SJSA1 (cell line): ENCODE measurements at regions not wholly inside any gene's neighbourhood (a gene's known extent, or its start where the extent isn't known, plus 50 kb on each side); places are given as distances from the start of the nearest gene placed in this dataset.

ENCODE experiments used
- DNase-seq, 2 experiments: peaks; one replicate each; pipeline ENCODE4 v3.0.0-alpha.2; 2015 to 2020; ENCODE audit warnings: low spot score in 2 of 2, low read depth in 1 of 2
- H3K27ac ChIP-seq: fragments of 250-450 bp; sonication (Bioruptor Pico); 2 replicates; pipeline ENCODE4 v1.5.1; 2020; ENCODE audit warnings: mild to moderate bottlenecking, moderate library complexity
- H3K27me3 ChIP-seq: fragments of 250-450 bp; sonication (Bioruptor Pico); replicated peaks from 2 replicates; pipeline ENCODE4 v1.5.1; 2020; ENCODE audit warnings: mild to moderate bottlenecking, moderate library complexity
- H3K36me3 ChIP-seq: fragments of 250-450 bp; sonication (Bioruptor Pico); 2 replicates; pipeline ENCODE4 v1.5.1; 2020; ENCODE audit warnings: mild to moderate bottlenecking
- H3K4me1 ChIP-seq: fragments of 250-450 bp; sonication (Bioruptor Pico); replicated peaks from 2 replicates; pipeline ENCODE4 v1.6.1; 2021; ENCODE audit warnings: mild to moderate bottlenecking
- H3K4me3 ChIP-seq: fragments of 250-450 bp; sonication (Bioruptor Pico); 2 replicates; pipeline ENCODE4 v1.5.1; 2020; ENCODE audit warnings: mild to moderate bottlenecking
- H3K9me3 ChIP-seq: fragments of 250-450 bp; sonication (Bioruptor Pico); replicated peaks from 2 replicates; pipeline ENCODE4 v1.5.1; 2020; ENCODE audit warnings: mild to moderate bottlenecking

DNA sequence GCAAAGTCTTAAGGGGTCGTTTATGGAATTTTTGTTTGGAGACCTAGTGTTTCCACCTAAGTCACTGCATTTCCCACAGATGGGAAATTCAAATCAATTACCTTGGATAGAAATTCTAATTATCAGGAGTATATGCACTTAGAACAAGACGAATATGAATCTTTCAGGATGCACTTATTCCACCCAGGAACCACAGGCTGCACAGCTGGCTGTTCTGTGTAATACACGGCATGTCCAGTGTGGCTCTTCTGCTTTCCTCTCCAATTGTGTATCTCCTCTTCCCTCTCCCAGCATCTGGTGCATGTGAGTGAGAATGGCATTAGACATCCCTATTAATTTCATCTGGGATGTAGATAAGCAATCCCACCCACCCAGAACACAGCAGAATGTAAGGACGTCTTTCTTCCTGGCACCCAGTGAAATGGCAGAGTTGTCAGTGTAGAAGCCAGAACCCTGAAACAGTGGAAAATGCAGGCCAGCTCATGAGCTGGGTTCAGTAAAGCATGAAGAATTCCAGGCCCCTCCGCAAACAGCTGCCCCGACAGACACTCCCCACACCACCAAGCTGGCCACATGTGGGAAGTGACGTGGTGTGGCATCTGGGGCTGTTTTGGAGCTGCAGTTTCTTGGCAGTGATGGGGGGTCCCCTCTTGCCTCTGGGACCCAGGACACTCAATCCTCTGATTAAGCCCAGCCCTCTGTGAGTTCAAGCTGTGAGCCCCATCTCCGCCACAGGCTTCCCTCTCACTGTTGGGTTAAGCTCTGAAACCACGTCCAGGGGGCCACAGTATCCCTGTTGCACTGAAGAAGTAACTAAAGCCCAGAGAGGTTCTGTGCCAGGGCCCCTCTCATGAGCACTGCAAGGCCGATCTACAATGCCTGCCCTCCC lies 180.1 kb upstream of the CST7 start:
- no peak overlapping the region for H3K27ac ChIP-seq
- peak in 1 of 2 experiments; percentile 35 for DNase-seq

DNA sequence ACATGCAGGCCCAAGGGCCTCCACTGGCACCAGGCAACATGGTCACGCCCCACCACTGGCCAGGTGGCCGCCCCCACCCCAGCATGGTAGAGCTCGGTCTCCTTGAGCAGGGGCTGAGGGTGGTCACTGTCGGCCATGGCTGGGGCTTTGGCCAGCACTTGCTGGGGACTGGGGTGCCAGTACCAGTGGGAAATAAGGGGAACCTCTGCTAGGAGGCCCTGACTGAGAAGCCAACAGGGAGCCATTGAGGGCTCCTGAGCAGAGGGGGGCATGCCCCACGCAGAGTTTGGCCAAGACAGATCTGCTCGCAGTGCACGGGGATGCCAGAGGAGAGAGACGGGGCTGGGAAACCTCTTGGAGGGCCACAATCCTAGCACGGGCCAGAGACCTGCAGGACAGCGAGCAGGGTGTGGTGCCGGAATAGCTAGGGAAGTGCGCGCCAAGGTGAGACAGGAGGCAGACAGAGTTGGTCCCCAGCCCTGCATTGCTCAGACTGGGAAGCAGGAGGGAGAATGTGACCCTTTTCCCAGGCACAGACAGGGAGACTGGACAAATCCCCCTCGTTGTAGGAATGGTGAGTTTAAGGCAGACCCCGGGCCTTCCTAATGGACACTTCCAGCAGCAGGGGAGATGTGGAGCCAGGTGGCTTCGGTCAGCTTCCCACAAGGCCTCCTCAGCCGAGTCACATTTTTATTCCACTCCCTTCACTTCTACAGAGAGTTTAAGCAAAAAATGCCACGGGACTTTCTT lies 179.0 kb upstream of the CST7 start:
- Histone ChIP-seq H3K4me1 (peaks cover 31% of the 10 kb centered on the region), H3K36me3 (no peaks in the 10 kb centered on the region), H3K27ac (no peak overlapping the region), H3K4me3 (no peak overlapping the region), H3K9me3 (no peaks in the 10 kb centered on the region), H3K27me3 (no peaks in the 10 kb centered on the region)
- peak in 1 of 2 experiments; percentile 42 for DNase-seq

More for the DNA sequence above, 180.1 kb upstream of the CST7 start:
- Histone ChIP-seq H3K9me3 (no peaks in the 10 kb centered on the region), H3K4me1 (peaks cover 21% of the 10 kb centered on the region), H3K27me3 (no peaks in the 10 kb centered on the region), H3K4me3 (no peak overlapping the region), H3K36me3 (no peaks in the 10 kb centered on the region)

DNA sequence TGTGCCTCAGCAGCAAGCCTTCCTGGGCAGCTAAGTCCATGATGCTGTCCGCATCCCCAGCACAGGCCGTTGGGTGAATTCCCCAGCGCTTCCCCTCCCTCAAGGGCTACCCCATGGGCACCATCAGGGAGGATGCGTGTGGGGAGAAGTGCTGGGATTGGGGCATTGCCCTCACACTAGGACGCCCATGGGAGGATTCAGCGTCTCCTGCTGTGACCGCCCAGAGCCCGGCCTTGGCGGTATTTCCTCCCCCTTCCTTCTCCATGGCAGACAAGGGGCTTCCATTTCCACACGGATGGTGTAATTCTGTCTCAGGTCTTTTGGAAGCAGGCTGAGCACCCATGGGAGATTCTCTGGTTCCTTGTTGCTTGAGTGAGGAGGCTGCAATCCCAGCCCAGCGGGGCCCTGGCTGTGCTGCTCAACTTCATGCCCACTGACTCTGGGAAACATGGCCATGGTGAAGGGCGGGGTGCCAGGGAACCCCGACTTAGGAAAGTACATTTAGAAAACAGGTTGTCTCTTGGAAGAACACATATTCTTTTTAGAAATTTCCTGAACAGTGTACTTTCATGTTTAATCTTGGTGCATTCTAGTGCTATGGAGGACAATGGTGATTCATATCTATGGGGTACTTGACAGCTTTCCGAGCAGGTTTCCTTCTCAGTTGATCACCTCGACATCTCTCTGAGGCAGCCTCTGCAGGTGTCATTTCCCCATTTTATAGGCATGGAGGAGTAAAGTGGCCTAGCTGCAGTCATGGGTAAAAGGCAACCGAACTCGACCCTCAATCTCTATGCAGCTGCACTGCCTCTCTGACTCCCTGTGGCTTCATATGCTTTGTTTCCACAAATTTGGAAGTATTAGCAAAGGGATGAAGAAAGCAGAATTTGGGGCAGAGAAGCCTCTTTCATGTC lies 178.2 kb upstream of the CST7 start:
- 0 out of 2 replicates have a peak, but pooled peaks cover 3% of the 10 kb centered on the region for H3K9me3 ChIP-seq
- peaks cover 31% of the 10 kb centered on the region for H3K4me1 ChIP-seq
- no peaks in the 10 kb centered on the region for H3K27me3 ChIP-seq
- H3K36me3 ChIP-seq = no peaks in the 10 kb centered on the region
- H3K27ac ChIP-seq = no peak overlapping the region
- no peak overlapping the region for H3K4me3 ChIP-seq
- peak in 1 of 2 experiments; percentile 32 for DNase-seq

DNA sequence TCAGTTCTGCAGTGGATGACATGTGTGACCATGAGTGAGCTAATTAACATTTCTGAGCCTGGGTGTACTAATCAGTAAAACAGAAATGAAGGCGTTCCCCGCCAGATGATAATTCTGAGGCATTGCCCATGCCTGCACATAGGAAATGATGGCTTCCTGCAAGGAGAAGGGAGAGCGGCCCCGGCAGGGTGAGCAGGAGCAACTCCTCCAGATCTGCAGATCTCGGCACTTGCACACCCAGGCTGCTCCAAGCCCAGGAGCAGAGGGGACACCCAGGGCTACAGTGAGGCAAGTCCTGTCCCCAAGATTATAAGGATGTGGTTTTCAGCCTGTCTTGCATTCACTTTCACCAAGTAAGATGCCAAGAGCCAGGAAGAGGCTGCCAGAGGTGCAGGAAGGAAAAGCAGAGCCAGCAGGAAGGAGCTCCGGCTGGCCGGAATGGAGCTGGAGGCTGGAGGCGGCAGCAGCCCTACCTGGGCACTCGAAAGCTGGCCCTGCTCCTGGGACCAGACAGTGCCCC lies 177.5 kb upstream of the CST7 start:
- no peak overlapping the region for H3K27ac ChIP-seq
- no peaks in the 10 kb centered on the region for H3K27me3 ChIP-seq
- no peak overlapping the region for H3K4me3 ChIP-seq
- no peaks in the 10 kb centered on the region for H3K36me3 ChIP-seq
- DNase-seq = peak in 1 of 2 experiments; percentile 31
- 0 out of 2 replicates have a peak, but pooled peaks cover 3% of the 10 kb centered on the region for H3K9me3 ChIP-seq
- peaks cover 31% of the 10 kb centered on the region for H3K4me1 ChIP-seq

DNA sequence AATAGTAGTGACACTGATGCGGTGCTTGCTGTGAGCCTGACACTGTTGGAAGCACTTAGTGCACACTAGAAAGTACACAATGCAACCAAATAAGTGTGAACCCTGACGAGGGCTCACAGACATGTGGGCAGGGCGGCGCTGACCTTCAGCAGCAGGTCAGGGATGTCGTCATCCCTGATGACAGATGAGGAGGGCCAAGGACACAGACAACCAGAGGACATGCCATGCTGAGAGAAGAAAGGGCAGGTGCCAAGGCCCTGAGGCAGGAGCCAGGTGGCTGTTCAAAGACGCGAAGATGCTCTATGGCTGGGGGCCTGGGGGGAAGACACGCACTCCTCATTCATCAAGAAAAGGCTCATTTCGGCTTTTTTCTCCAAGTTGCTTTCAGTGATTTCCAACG lies 176.4 kb upstream of the CST7 start:
- DNase-seq = peak in 1 of 2 experiments; percentile 25
- H3K27me3 ChIP-seq = no peaks in the 10 kb centered on the region
- no peak overlapping the region for H3K4me3 ChIP-seq
- H3K36me3 ChIP-seq = no peaks in the 10 kb centered on the region
- 0 out of 2 replicates have a peak, but pooled peaks cover 3% of the 10 kb centered on the region for H3K9me3 ChIP-seq
- no peak overlapping the region for H3K27ac ChIP-seq
- H3K4me1 ChIP-seq = peaks cover 29% of the 10 kb centered on the region

DNA sequence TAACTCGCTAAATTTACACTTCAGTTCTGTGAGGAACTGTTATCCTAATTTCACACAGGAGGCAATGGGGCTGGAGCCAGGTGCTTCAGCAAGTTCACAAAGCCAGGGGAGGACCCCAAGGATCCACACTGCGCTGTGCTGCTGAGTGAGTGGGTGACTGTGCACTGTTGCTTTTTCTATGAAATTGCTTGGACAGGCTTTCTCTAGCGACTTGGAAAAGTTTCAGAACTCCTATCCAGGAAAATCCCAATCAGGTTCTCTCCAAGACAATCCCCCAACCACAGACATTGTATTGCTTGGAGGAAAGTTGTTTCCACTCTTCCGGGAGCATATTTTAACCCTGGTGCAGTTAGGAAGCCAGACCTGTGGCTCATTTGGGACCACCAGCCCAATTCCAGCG lies 175.9 kb upstream of the CST7 start:
- 0 out of 2 replicates have a peak, but pooled peaks cover 3% of the 10 kb centered on the region for H3K9me3 ChIP-seq
- H3K4me3 ChIP-seq = no peak overlapping the region
- no peaks in the 10 kb centered on the region for H3K27me3 ChIP-seq
- peaks cover 24% of the 10 kb centered on the region for H3K4me1 ChIP-seq
- H3K27ac ChIP-seq = no peak overlapping the region
- peak in 1 of 2 experiments; percentile 16 for DNase-seq
- H3K36me3 ChIP-seq = no peaks in the 10 kb centered on the region

DNA sequence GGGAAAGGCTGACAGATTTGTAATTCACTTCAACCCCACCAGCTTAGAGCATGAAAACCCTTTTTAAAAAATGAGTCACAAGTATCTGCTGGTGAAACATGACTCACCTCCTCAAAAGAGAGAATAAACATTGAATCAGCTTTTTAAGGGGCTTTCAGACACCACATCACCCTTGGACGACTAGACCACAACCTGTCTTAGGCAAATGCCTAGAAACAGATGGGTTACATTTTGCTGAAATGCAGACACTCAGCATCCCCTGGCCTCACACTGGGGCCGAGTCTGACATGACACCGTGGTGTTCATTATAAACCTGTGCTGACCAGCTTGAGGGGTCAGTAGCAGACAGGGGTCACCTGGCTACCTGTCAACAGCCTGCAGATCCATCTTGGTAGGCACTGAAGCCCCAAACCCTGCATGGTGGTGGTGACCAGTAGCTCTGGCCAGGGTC lies 175.3 kb upstream of the CST7 start:
- Histone ChIP-seq H3K27ac (no peak overlapping the region), H3K4me1 (peaks cover 23% of the 10 kb centered on the region), H3K27me3 (no peaks in the 10 kb centered on the region), H3K9me3 (0 out of 2 replicates have a peak, but pooled peaks cover 3% of the 10 kb centered on the region), H3K36me3 (no peaks in the 10 kb centered on the region), H3K4me3 (no peak overlapping the region)
- DNase-seq = peak; percentile 62 to 72

DNA sequence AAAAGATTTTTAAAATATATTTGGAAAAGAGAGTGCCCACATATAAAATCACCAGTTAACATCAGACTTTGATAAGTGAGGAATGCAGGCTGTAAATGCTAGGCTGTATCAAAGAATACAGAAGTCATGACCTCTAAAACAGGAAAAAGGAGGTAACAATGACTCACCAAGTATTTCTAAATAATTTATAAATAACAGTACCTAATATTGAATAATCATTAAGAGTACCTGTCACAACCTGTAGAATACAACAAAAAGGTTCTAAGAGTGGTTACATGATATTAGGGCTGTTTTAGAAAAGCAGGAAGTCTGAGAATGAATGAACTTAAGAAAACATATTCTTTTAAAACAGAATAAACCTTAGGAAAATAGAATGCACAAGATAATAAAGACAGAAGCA lies 173.1 kb upstream of the CST7 start:
- no peaks in the 10 kb centered on the region for H3K27me3 ChIP-seq
- H3K9me3 ChIP-seq = 0 out of 2 replicates have a peak, but pooled peaks cover 3% of the 10 kb centered on the region
- no peak overlapping the region for H3K27ac ChIP-seq
- no peak overlapping the region for H3K4me3 ChIP-seq
- no peak for DNase-seq
- H3K4me1 ChIP-seq = peaks cover 23% of the 10 kb centered on the region
- no peaks in the 10 kb centered on the region for H3K36me3 ChIP-seq

DNA sequence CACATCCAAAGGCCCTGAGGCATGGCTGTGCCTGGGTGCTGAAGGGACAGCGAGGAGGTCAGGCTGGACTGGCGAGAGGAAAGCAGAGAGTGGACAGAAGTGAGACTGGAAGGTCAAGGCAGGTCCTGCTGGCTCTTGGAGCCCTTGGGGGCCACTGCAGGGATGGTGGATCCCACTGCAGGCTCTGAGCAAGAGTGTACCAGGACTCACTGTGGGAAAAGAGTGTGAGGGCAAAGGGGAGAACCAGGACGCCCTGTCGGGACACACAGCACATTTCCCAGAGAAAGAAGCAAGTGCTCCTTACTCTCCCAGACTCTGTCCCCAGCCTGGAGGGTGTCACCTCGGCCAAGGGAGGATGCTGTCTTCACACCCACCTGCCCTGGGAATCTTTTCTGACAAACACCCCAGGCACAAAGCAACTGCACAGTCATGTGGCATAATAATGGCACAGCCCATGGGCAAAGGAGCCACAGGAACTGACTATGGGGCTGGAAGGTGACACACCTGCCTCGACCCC lies 172.3 kb upstream of the CST7 start:
- H3K4me3 ChIP-seq = no peak overlapping the region
- no peaks in the 10 kb centered on the region for H3K27me3 ChIP-seq
- H3K36me3 ChIP-seq = no peaks in the 10 kb centered on the region
- no peak overlapping the region for H3K27ac ChIP-seq
- 0 out of 2 replicates have a peak, but pooled peaks cover 3% of the 10 kb centered on the region for H3K9me3 ChIP-seq
- H3K4me1 ChIP-seq = peaks cover 23% of the 10 kb centered on the region
- DNase-seq = peak in 1 of 2 experiments; percentile 32

DNA sequence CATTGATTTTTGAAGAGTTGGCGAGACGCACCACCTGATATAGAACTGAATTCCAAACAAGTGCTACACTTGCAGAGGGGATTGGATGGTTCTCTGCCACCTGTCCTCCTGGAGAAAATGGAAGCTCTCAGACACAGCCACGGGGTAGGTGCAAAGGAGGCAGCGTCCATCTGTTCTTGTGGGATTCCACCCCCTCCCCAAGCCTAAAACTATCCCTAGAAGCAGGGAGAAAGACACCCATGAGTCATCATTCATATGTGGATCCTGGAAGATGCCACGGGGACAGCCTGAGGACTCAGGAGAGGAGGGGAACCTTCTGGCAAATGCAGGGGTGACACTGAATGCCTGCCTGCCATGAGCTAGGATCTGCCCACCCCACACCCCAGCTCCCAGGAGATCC lies 171.3 kb upstream of the CST7 start:
- H3K4me3 ChIP-seq = no peak overlapping the region
- peak in 1 of 2 experiments; percentile 21 for DNase-seq
- H3K27ac ChIP-seq = no peak overlapping the region
- H3K9me3 ChIP-seq = 0 out of 2 replicates have a peak, but pooled peaks cover 3% of the 10 kb centered on the region
- H3K4me1 ChIP-seq = peaks cover 21% of the 10 kb centered on the region
- no peaks in the 10 kb centered on the region for H3K36me3 ChIP-seq
- no peaks in the 10 kb centered on the region for H3K27me3 ChIP-seq

DNA sequence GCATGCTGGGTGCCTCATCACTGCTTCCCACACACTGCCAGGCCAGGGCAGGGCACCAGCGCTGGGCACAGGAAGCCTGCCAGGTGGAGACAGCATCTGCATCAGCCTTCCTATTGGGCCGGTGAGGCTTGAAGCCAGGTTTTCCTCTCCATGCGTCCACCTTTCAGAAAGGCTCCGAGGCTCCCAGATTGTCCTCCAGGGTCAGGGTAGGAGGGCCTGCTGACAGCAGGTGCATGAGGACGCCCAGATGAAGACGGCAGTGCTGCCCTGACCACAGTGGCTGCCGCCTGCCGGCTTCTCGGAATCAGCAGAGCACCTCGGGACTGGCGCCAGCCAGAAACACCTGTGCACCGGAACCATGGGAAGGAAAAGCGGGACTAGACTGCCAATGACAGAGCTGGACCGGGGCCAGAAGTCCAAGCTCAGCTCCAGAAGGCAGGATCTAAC lies 170.5 kb upstream of the CST7 start:
- H3K4me3 ChIP-seq = no peak overlapping the region
- peaks cover 13% of the 10 kb centered on the region for H3K4me1 ChIP-seq
- no peaks in the 10 kb centered on the region for H3K27me3 ChIP-seq
- H3K27ac ChIP-seq = no peak overlapping the region
- H3K9me3 ChIP-seq = 0 out of 2 replicates have a peak, but pooled peaks cover 3% of the 10 kb centered on the region
- peak in 1 of 2 experiments; percentile 36 for DNase-seq
- H3K36me3 ChIP-seq = no peaks in the 10 kb centered on the region

DNA sequence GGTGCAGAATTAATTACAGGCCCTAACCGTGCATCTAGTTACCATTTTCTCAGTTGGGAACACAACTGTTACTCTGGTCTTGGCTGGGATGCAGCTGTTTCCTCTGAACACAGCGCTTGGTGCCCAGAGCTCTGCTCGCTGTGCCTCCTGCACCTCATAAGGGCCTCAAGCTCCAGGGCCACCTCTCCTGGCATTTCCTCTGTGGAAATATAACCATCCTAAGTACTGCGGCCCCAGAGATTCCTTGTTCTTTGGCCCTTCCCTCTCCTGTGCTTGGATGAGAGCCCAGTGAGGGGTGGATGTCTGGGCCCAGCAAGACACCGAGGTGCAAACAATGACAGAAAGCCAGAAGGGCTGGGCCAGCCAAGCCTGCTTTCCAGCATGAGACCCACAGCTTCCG lies 169.9 kb upstream of the CST7 start:
- Histone ChIP-seq H3K36me3 (no peaks in the 10 kb centered on the region), H3K27me3 (no peaks in the 10 kb centered on the region), H3K4me1 (peaks cover 8% of the 10 kb centered on the region), H3K9me3 (0 out of 2 replicates have a peak, but pooled peaks cover 3% of the 10 kb centered on the region), H3K27ac (no peak overlapping the region), H3K4me3 (no peak overlapping the region)
- peak in 1 of 2 experiments; percentile 24 for DNase-seq
